SIG-M5 treated with dmso at 0.1 percent for 504 hours (cell line): ENCODE measurements at regions not wholly inside any gene's neighbourhood (a gene's known extent, or its start where the extent isn't known, plus 50 kb on each side); places are given as distances from the start of the nearest gene placed in this dataset.
"Not testable (repeated sequence)": the region's sequence is repeated elsewhere in the genome, so short reads cannot be mapped to it uniquely, and the experiment has no call there.

ENCODE experiments used
- DNase-seq: peaks from one replicate; lab custom pipeline; 2025; ENCODE audit not compliant: unreplicated experiment; lab: John Stamatoyannopoulos, UW

DNA sequence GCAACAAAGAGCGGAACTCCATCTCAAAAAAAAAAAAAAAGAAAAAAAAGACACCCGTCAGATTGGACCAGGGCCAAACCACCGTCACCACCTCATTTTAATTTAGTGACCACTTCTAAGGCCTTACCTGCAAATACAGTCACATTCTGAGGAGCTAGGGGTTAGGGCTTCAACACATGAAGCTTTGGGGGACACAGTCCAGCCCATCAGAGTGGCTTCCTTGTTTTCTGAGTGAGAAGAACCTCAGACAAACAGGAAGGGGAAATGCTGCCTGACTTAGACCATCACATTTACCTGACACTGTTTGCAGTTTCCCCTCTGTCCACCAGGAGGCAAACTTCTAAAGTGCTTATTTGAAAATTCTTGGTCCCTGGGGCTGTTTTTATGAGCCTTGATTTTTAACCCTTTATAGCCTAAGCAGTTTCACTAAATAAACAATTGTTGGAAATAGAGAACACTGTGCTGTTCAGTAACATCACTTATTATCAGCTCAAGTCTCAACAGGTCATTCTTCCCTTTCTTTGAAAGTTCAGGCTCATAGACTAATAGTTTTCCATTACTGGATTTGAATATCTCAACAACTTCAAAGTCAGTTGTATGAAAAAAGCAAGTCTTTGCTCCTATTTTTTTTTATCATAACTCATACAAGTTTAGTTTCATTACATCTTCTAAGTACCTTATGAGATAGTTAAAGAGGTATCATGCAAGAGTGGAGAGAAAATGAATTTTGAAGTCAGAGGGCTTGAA is 74.9 kb upstream of the WASF3 start:
- DNase-seq, result peak; percentile 80

DNA sequence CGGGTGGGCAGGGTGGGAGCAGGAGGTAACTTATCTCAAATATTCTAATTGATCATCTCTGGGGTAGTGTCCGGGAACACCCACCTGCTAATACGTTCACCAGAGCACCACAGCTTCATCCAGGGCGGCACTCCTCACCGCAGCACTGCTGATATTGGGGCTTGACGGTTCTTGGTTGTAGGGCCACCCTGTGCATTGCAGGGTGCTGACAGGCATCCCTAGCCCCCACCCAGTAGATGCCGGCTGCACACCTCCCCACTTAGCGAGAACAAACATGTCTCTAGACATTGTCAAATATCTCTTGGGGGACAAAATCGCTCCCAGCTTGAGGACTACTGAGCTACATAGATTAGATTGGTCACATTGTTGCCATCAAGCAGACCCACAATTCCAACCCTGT is 73.9 kb upstream of the WASF3 start:
- DNase-seq, result no peak

DNA sequence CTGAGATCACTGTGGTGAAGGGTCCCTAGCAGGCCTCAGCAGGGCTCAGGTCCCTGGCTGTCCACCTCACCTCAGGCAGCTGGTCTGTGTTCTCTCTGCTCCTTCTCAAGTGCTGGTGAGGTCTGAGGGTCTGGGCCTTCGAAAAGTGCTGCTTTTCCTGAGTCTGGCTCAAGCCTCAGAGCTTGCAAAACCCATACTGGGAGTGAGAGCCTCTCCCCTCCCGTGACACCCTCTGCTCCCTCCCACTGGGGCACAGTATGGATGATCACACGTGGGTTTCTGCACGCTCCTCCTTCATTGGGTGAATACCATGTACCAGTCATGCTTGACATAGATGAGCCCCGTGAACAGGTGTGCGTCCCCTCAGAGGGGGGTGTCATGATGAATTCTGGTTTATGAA is 73.3 kb upstream of the WASF3 start:
- no peak for DNase-seq

DNA sequence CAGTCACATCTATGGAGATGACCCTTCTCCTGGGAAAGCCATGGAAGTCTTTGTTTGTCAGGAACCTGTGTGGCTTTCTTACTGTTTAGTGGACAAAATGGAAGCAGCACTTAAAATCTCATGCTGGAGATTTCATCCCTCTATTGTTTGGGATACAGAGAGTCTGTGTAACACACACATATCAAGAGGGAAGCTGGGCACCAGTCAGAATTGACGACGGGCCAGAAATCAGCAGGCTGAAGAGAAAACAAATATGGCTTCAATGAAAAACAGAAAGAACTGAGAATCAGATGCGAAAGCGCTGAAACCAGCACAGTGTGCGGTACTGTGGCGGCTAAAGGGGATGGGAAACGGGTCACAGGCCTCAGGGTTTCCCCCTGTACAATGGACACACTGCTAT is 72.2 kb upstream of the WASF3 start:
- DNase-seq, result no peak

DNA sequence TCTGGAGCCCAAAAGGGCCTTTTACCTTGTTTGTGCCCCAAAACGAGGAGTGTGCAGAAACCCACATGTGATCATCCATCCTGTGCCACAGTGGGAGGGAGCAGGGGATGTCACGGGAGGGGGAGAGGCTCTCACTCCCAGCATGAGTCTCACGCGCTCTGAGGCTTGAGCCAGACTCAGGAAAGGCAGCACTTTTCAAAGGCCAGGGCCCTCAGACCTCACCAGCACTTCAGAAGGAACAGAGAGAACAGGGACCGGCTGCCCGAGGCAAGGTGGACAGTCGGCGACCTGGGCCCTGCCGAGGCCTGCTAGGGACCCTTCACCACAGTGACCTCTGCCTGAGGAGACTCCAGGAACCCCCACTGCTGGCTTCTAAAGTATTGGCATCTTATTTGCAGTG is 71.7 kb upstream of the WASF3 start:
- no peak for DNase-seq

DNA sequence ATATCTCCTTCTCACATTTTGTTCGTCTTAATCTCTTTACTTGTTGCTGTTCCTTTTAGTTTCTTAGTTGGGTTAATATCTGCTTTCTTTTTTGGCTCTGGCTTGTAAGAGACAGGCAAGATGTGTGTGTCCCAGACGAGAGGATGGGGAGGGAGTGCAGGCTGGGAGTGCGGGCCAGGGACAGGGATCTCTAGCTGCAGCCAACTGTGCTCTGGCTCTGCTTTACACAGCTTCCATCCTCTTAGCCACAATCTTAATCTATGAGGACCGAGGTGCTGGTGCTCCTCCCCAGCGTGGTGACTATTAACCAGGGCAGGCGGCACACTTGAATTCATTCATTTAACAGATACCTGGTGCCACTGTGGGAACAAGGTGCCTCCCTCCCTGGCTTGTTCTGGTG is 70.9 kb upstream of the WASF3 start:
- DNase-seq, result no peak

DNA sequence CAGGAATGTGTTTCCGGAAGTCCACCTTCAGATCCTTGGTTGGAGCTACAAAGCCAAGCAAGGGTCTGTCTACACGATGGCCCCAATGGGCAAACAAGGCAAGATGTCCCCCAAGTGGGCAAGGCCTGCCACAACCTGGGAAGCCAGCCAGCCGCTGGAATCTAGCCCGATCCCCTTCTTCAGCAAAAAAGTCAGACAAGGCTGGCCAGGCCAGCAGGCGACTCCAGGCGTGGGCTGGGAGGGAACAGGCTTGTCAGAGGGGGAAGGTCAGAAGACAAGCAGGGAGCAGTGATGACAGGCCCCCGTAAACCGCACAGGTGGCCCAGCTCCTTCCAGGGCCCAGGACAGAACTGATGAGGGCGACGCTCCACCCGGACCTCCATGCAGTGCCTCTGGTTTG is 69.7 kb upstream of the WASF3 start:
- DNase-seq, result no peak

DNA sequence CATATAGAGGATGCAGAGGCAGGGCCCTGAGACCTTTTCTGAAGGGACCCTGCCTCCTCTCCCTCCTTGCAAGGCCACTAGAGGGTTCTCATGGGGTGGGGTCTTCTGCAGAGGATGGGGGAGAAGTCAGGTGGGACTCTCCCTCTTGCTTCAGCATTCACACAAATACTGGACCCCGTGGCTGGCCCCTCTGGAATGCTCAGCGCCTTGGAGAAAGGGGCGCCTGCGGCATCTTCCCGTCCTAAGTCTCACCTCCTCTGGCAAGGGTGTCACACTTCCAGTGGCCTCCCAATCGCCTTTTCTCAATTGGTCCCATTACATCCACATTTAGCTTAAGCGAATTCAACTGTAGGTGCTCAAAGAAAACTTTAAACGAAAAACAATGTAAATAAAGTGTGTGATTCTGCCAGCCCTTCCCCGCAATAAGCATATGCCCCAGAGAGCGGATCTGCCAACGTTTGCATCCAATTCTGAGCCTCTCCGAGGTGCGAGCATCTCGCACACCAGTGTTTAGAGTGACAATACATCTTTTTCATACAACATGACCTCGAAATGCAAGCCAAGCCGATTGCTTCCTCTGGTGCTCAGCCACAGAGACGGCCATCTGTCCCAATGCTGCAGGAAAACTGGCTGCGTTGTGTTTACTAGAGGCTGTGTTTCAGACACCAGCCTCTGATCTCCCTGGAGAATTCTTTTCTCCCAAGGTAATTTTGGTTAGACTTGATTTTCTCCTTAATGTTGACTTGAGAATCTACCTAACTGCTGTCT is 69.1 kb upstream of the WASF3 start:
- DNase-seq, result no peak

DNA sequence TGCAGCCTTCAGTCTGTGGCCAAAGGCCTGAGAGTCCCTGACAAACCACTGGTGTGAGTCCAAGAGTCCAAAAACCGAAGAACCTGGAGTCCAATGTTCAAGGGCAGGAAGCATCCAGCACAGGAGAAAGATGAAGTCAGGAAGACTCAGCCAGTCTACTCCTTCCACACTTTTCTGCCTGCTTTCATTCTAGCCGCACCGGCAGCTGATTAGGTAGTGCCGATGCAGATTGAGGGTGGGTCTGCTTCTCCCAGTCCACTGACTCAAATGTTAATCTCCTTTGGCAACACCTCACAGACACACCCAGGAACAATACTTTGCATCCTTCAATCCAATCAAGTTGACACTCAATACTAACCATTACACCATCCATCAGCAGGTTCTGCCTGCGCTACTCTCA is 65.2 kb upstream of the WASF3 start:
- not testable (repeated sequence) for DNase-seq

DNA sequence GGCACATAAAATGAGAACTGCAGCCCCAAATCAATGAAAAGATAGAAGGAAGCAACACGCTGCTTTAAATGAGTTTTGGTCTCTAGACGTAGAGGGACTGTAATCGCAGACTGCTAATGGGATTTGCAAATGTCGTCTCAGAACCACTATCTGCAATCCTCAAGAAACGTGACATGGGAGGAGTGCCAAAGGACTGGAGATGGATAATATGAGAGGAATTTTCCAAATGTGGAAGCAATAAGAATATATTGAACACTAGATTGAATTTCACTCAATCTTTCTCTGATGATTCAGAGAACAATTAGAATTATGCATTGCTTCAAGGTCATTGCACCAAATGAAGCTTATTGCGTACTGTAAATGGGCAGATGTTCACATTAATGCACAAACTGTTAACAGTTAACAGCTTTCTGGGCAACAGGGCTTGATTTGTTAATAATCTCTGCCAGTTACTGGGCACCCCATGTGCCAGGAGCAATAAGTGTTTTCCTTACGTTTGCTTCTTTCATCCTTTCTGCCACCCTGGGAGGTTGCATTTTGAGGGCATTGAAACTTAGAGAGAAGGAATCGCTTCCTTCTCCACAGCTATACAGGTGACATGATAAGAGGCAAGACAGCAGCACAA is 62.8 kb upstream of the WASF3 start:
- no peak for DNase-seq

DNA sequence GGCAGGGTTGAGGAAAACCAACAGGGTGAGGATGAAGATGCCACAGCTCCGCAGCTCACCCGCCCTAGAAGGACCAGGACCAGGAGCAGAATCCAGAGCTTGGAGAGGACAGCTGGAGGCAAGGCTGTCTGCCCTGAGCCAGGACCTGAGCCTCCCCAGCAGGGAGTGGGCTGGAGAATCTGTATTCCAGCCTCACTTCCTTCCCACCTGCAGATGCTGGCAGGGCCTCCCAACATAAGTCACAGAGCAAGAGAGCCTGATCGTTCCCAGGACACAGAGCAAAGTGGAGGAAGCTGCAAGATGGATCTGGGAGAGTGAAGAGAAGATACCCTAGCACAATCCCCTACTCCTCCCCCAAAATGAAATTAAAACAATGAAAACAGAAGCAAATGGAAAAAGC is 61.7 kb upstream of the WASF3 start:
- no peak for DNase-seq

DNA sequence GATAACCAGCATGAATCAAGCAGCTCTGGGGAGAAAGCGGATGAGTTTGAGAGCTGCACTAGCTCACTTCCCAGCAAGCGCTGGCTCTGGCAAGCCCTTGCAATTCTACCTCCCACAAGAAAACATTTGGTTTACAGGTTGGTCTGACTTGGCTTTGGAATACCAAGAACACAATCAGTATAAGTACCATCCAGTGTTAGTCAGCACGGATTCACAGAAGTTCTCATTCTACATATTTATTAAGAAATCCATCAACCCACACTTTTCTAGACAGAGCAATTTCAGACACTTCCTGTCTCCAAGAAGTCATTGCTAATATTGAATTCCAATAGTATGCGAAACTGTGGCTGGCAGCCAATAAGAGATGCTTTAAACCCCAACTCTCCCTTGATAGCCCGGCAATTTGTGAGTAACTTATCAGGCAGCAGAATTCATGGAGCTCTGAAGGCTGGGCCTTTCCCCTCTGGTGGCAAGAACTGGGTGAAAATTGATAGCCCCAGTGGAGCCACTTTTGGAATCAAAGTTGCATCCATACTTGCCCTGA is 59.4 kb upstream of the WASF3 start:
- DNase-seq, result no peak

DNA sequence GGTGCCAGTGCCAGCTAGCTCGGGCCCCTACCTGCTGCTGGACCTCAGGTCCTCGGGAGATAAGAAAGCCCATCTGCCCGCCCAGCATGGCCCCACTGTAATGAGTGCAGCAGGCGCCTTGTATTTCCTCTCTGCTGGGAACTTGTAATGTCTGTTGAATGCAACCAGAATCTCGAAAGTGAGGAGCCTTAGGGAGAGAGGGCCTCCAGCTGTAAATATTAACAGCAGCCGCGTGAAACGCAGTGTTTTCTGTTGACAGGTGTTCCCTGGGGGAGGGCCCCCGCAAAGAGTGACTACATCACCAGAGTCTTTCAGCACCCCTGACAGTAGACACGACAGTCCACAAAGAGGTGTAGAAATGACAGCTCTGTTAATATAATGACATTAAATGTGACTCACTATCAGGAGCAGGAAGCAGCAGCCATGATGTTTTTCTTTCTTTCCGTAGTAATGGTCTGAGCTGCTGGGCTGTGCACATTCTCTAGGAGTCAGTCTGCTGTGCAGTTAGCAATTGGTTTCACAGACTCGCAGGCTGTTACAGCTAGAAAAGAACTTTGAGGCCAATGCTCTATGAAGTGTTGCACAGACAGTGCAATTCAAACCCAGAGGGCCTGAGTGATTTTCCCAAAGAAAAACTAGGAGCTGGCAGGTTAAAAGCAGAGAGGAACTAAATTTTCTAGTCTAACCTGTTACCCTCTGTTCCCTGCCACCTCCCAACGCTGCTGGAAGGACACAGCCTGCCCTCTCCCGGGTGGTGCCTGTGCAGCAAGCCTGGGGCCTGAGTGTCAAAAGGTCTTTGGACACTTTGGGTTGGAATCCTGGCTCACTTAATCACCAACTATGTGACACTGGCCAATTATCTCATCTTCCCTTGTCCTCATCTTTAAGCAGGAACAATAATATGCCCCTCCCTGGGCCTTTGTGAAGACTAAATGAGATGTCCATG is 58.6 kb upstream of the WASF3 start:
- DNase-seq, result peak; percentile 6

DNA sequence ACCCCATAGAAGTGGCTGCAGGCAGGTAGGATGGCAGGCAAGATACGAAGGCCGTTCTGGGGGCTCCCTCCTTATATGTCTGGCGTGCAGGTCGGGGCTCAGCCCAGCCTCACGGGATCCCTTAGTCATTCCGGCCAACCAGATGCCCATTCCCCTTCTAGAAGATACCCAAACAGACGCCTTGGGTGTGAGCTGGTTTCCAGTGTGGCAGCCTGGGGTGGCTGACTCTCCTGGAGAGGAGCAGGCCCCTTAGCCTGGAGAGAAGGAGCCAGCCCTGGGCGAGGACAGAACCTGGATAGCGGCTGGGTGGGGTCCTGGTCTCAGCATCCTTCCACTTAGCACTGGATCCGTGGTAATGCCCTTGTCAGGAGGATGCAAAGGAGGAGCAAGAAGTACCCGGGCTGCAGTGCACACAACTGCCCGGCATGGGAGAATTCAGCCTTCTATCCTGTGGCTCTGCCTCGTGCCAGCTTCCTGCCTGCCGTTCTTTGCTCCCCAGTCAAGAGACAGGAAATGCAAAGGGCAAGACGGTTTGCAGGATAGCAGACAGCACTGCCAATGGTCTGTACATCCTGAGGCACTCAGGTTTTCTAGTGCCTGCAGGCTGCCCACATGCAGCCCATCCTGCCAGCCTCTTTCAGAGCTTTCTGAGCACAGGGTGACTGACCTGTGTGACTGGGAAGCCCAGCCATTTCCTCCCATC is 56.7 kb upstream of the WASF3 start:
- no peak for DNase-seq

DNA sequence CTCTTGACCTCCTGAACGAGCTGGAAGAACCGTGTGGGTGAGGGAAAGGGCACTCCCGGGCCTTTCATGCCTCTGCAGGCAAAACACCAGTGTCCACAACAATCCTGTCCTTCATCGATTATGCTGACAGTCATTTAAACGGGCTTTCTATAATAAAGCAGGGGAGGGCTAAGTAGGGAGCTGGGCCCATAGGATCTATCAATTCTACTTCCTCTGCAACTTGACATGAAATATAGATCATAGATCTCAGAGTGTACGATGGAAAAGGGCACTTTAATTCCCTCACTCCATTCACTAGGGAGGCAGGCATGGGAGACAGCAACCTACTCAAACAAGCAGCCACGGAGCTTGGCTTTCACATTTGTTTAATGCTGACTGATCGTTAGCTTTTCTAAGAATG is 55.8 kb upstream of the WASF3 start:
- DNase-seq, result no peak

DNA sequence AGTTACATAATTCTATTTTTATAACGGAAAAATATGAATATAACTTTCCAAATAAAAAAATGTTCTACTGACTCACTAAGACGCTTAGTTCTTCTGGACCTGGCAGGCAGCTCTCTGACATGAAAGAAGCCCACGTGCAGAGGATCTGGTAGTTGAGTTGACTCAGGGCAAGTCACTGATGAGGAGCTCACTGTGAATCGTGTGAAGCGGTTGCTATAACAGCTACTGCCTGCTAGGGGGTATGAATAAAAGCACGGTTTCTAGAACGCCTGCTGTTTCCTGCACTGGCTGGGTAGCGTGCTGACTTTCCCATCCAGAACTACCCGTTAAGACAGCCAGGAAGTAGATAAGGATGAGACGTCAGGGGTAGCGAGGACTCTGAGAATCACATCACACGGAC is 54.7 kb upstream of the WASF3 start:
- DNase-seq, result no peak

DNA sequence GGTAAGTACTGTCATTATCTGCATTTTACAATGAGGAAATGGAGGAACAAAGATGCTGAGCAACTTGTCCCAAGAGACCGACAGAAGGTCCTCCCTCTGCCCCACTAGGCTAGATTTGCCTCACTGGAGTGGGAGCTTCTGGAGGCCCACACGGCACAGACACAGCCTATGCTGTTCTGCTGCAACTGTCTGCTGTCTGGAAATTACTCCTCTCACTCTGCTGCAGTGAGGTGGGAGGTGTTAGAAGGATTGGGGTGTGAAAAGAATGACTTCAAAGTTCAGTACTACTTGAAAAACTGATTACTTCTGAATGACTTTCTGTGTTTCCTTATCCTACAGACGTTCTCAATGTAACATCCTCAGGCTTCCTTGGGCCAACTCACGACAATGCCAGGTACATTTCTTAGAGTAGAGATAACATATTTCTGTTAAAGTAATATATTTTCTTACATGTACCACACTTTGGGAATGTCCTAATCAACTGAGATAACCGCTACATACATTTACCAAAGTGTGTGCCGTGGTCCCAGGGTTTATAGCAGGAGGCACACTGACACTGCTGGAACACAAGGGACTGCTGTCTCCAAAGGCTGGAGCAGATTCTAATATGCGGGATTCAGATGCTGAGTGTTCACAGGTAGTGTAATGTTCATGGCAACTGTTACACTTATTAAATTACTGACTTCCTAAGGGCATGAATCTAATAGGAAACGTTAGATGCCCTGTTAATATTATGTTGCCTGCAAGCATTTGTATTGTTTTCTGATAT is 53.5 kb upstream of the WASF3 start:
- no peak for DNase-seq
